RWPE2 (cell line): ENCODE measurements at regions not wholly inside any gene's neighbourhood (a gene's known extent, or its start where the extent isn't known, plus 50 kb on each side); places are given as distances from the start of the nearest gene placed in this dataset.

Experiments
- ATAC-seq: fragments of 200-7000 bp; cut with Tn5 transposase; 3 replicates; pipeline ENCODE4 v1.9.1; 2021; ENCODE audit warnings: low read depth
- DNase-seq: peaks from one replicate; pipeline ENCODE4 v3.0.0-alpha.2; 2020; ENCODE audit warnings: low spot score
- H3K27ac ChIP-seq: fragments of 450-650 bp; 2 replicates; pipeline ENCODE4 v1.5.1; 2017; ENCODE audit warnings: mild to moderate bottlenecking; ENCODE audit not compliant: poor library complexity, severe bottlenecking
- H3K27me3 ChIP-seq: fragments of 250-450 bp; sonication (Bioruptor Pico); 2 replicates; pipeline ENCODE4 v1.5.1; 2021; ENCODE audit warnings: mild to moderate bottlenecking, moderate library complexity; ENCODE audit not compliant: insufficient read depth, poor library complexity, severe bottlenecking
- H3K36me3 ChIP-seq: fragments of 250-450 bp; sonication (Bioruptor Pico); 2 replicates; pipeline ENCODE4 v1.5.1; 2020; ENCODE audit warnings: low read depth, mild to moderate bottlenecking, moderate library complexity
- H3K4me1 ChIP-seq: fragments of 250-450 bp; sonication (Bioruptor Pico); 2 replicates; pipeline ENCODE4 v1.5.1; 2021; ENCODE audit warnings: mild to moderate bottlenecking, moderate library complexity; ENCODE audit not compliant: insufficient read depth, poor library complexity, severe bottlenecking
- H3K4me3 ChIP-seq: fragments of 250-450 bp; sonication (Bioruptor Pico); 2 replicates; pipeline ENCODE4 v1.5.1; 2021; ENCODE audit warnings: mild to moderate bottlenecking, moderate library complexity; ENCODE audit not compliant: severe bottlenecking
- H3K9me3 ChIP-seq: fragments of 250-450 bp; sonication (Bioruptor Pico); 2 replicates; pipeline ENCODE4 v1.5.1; 2021; ENCODE audit warnings: mild to moderate bottlenecking, moderate library complexity; ENCODE audit not compliant: severe bottlenecking
- TF ChIP-seq, protein P1 (sequence below): fragments of 450-650 bp; IDR thresholded peaks from one replicate; pipeline ENCODE4 v1.5.1; 2017; ENCODE audit warnings: mild to moderate bottlenecking, moderate library complexity; ENCODE audit not compliant: poor library complexity, severe bottlenecking

- no peak overlapping the region for H3K27ac ChIP-seq
- no peaks in the 10 kb centered on the region for H3K27me3 ChIP-seq
- no peaks in the 10 kb centered on the region for H3K36me3 ChIP-seq
- no peak for ATAC-seq
- no peak overlapping the region for H3K4me3 ChIP-seq
- TF ChIP-seq, protein P1, sequence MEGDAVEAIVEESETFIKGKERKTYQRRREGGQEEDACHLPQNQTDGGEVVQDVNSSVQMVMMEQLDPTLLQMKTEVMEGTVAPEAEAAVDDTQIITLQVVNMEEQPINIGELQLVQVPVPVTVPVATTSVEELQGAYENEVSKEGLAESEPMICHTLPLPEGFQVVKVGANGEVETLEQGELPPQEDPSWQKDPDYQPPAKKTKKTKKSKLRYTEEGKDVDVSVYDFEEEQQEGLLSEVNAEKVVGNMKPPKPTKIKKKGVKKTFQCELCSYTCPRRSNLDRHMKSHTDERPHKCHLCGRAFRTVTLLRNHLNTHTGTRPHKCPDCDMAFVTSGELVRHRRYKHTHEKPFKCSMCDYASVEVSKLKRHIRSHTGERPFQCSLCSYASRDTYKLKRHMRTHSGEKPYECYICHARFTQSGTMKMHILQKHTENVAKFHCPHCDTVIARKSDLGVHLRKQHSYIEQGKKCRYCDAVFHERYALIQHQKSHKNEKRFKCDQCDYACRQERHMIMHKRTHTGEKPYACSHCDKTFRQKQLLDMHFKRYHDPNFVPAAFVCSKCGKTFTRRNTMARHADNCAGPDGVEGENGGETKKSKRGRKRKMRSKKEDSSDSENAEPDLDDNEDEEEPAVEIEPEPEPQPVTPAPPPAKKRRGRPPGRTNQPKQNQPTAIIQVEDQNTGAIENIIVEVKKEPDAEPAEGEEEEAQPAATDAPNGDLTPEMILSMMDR, result no peak
- H3K4me1 ChIP-seq, result no peaks in the 10 kb centered on the region
- H3K9me3 ChIP-seq, result no peaks in the 10 kb centered on the region
- no peak for DNase-seq
Observed at GRCh38 chr1:80566867-80567266, 1233.9 kb upstream of the ADGRL2 start.

DNA sequence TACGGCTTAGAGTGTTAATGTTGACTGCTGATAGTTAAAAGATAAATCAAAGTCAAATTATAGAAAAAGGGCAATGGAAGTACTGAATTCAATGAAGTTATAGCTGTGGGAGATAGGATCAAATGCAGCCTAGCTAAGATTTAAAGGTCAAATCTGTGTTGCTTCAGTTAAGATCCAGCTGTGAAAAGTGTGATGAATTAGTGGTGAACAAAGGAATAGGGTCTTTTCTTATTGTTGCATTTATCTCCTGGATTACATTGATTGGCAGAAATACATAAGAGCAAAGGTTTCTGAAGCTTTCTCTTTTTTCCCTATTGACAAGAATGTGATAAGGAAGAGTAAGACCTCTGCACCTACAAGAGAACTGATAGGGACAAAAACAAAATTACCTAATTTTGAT, 1234.6 kb upstream of the ADGRL2 start:
- no peak overlapping the region for H3K27ac ChIP-seq
- ATAC-seq (no peak), DNase-seq (no peak)
- TF ChIP-seq, protein P1, result no peak
- H3K4me3 ChIP-seq, result no peak overlapping the region
- H3K36me3 ChIP-seq, result no peaks in the 10 kb centered on the region
- no peaks in the 10 kb centered on the region for H3K27me3 ChIP-seq
- no peaks in the 10 kb centered on the region for H3K4me1 ChIP-seq
- no peaks in the 10 kb centered on the region for H3K9me3 ChIP-seq

DNA sequence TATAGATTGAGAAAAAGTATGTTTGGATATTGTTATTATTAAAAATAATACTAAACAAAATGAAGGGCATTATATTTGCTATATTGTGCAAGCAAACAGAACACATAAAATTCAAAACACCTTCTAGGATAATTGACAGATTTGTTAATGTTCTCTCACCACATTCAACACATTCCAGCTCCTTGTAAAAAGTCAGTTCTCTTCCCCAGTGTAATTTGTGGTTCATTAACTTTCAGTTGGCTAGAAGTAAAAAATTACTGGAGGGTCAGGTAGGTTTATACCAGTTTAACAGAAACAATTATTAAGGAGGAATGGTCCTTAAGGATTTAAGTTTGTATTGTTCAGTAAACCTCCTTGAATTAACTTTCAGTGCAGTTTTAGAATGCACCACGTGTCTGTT, 1235.3 kb upstream of the ADGRL2 start:
- H3K4me1 ChIP-seq, result no peaks in the 10 kb centered on the region
- H3K9me3 ChIP-seq, result no peaks in the 10 kb centered on the region
- TF ChIP-seq, protein P1, result no peak
- H3K4me3 ChIP-seq, result no peak overlapping the region
- no peak for DNase-seq
- ATAC-seq, result no peak
- no peak overlapping the region for H3K27ac ChIP-seq
- H3K27me3 ChIP-seq, result no peaks in the 10 kb centered on the region
- H3K36me3 ChIP-seq, result no peaks in the 10 kb centered on the region

GRCh38 chr1:80542231-80542630, 1258.5 kb upstream of the ADGRL2 start:
- Histone ChIP-seq H3K4me3 (no peak overlapping the region), H3K36me3 (no peaks in the 10 kb centered on the region), H3K27ac (no peak overlapping the region), H3K9me3 (no peaks in the 10 kb centered on the region), H3K4me1 (no peaks in the 10 kb centered on the region), H3K27me3 (no peaks in the 10 kb centered on the region)
- DNase-seq (no peak), ATAC-seq (peak; percentile 46; the same call in 2 of the 3 replicates)
- TF ChIP-seq, protein P1, result no peak

DNA sequence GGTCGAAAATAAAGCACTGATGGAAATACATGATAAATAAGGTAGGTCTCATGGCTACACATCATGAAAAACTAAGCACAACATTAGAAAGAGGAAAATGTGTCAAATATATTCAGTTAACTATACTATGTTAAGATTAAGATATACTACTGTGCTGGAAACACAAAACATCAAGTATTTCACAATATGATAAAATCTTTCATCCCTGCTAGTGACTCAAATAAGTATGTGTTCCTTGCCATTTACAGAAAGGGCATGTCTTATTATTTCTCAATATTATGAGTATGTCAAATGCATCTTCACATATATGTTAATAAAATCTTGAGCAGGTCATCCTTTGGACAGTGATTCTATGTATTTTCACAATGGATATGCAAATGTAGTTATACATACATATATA, 1260.1 kb upstream of the ADGRL2 start:
- H3K9me3 ChIP-seq, result no peaks in the 10 kb centered on the region
- H3K36me3 ChIP-seq, result no peaks in the 10 kb centered on the region
- no peaks in the 10 kb centered on the region for H3K27me3 ChIP-seq
- DNase-seq (no peak), ATAC-seq (no peak)
- no peak overlapping the region for H3K4me3 ChIP-seq
- no peaks in the 10 kb centered on the region for H3K4me1 ChIP-seq
- H3K27ac ChIP-seq, result no peak overlapping the region
- TF ChIP-seq, protein P1, result no peak
